ENCODE measurements at regions not wholly inside any gene's neighbourhood (a gene's known extent, or its start where the extent isn't known, plus 50 kb on each side); places are given as distances from the start of the nearest gene placed in this dataset.

DNA sequence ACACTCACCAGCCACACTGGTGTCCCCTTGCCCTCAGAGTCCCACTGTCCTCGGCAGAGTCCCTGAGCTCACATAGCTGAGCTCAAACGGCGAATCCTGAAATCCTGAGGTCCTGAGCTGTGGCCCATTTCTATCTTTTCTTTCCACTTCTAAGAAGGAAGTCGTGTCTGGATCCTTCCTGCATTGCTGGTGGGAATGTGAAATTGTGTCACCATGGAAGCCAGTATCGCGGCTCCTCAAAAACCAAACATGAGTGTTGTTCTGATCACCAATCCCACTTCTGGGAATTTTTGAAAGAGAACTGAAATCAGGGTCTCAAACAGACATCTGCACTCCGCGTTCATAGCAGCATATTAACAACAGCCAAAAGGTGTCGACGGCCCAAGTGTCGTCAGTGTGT, 244.7 kb downstream of the EIPR1 start:
- ChIA-PET POLR2A (no interaction called here), CTCF (no interaction called here)
- H3K4me2 ChIP-seq: no peak overlapping the region
- H3K9me3 ChIP-seq: no peaks in the 10 kb centered on the region
- H3F3A ChIP-seq (replicated peaks; ENCODE audit: insufficient read depth): no peaks in the 10 kb centered on the region
- no peak overlapping the region; a peak in 1 of 4 replicates for H3K27ac ChIP-seq (ENCODE audit: low read depth in 2 of 2, low read length in 1 of 2)
- H3K9me2 ChIP-seq: no peaks in the 10 kb centered on the region
- no peaks in the 10 kb centered on the region for H4K20me1 ChIP-seq (ENCODE audit: insufficient read depth)
- H3K36me3 ChIP-seq (replicated peaks in 1 of 2; ENCODE audit: control insufficient read depth in 1 of 2, insufficient read depth in 2 of 2, low read length in 1 of 2): no peaks in the 10 kb centered on the region
- H3K9ac ChIP-seq: no peak overlapping the region
- no peak overlapping the region for H3K4me3 ChIP-seq (ENCODE audit: low read depth in 2 of 2, low read length in 1 of 2)
- no peak for DNase-seq
- TF ChIP-seq POLR2AphosphoS5 (IDR thresholded peaks at IDR 0.05; ENCODE audit: low read depth, low read length): no peak
- no peak for TF ChIP-seq IRF3 (IDR thresholded peaks at IDR 0.05; ENCODE audit: low read depth, low read length)
- TF ChIP-seq SIN3A (IDR thresholded peaks at IDR 0.05; ENCODE audit: borderline replicate concordance, low read depth, low read length): no peak
- no peak for TF ChIP-seq GABPA (IDR thresholded peaks at IDR 0.05; ENCODE audit: low read depth)
- TF ChIP-seq TAF1 (IDR thresholded peaks at IDR 0.05; ENCODE audit: borderline replicate concordance, low read depth, low read length): no peak
- no peak for TF ChIP-seq MAX (IDR thresholded peaks at IDR 0.05; ENCODE audit: low read depth)
- TF ChIP-seq TCF12 (IDR thresholded peaks at IDR 0.05): no peak
- TF ChIP-seq REST (IDR thresholded peaks at IDR 0.05; ENCODE audit: low read depth, low read length): no peak
- no peak for TF ChIP-seq RXRA (IDR thresholded peaks at IDR 0.05; ENCODE audit: borderline replicate concordance, low read depth)
- no peak for TF ChIP-seq EZH2phosphoT487 (IDR thresholded peaks at IDR 0.05; ENCODE audit: borderline replicate concordance, low read depth)
- TF ChIP-seq YY1 (IDR thresholded peaks at IDR 0.05; ENCODE audit: low read depth): no peak
- no peak for TF ChIP-seq EP300 (IDR thresholded peaks at IDR 0.05; ENCODE audit: borderline replicate concordance in 1 of 2, low read depth in 1 of 2, low read length in 1 of 2)
- no peak for TF ChIP-seq FOXJ3 (CRISPR knock-in tag; IDR thresholded peaks at IDR 0.05)
- TF ChIP-seq RCOR1 (IDR thresholded peaks at IDR 0.05; ENCODE audit: low read length): no peak
- no peak for TF ChIP-seq FOXM1 (IDR thresholded peaks at IDR 0.05; ENCODE audit: low read depth)
- no peak for TF ChIP-seq RAD21 (IDR thresholded peaks at IDR 0.05; ENCODE audit: low read length)
- TF ChIP-seq USF1 (IDR thresholded peaks at IDR 0.05; ENCODE audit: borderline replicate concordance, low read depth): no peak
- TF ChIP-seq RFX5 (IDR thresholded peaks at IDR 0.05; ENCODE audit: low read length): no peak
- TF ChIP-seq CHD2 (IDR thresholded peaks at IDR 0.05; ENCODE audit: low read length, partially characterized antibody): no peak
- no peaks in the 10 kb centered on the region for H3K27me3 ChIP-seq (ENCODE audit: insufficient read depth)
- no peak overlapping the region for H2AFZ ChIP-seq (ENCODE audit: low read depth)
- 84% methylated on average over 11 of the region's 11 CpGs for WGBS (ENCODE audit: low lambda C conversion rate)
- no peaks in the 10 kb centered on the region for H3K79me2 ChIP-seq (ENCODE audit: insufficient read depth)
- peaks cover 0 to 44% of the 10 kb centered on the region in 2 experiments; a peak in 3 of 4 replicates for H3K4me1 ChIP-seq (ENCODE audit: control insufficient read depth in 1 of 2, insufficient read depth in 2 of 2, low read depth in 1 of 2, low read length in 1 of 2)
